ENCODE measurements at regions not wholly inside any gene's neighbourhood (a gene's known extent, or its start where the extent isn't known, plus 50 kb on each side); places are given as distances from the start of the nearest gene placed in this dataset.

DNA sequence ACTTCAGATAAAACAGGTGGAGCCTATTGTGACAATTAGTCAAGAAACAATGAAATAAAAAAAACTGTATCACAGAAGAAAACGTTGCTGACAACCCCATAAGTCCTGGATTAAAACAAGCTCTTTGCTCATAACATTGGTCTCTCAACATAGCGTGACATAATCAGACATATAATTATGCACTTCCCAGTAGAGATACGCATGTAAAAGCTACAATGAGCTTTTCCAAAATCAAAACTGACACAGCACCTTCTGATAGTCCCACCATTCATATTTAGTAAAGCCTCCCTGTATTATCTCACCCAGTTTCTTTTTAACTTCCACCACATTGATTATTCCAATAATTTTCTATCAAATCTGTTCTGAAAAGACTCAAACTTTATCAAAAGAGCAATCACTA, 372.1 kb upstream of the SMIM31 start:
- TF ChIP-seq CTCF (conservative IDR thresholded peaks at IDR 0.05; ENCODE audit: low read length) (no peak), EZH2phosphoT487 (IDR thresholded peaks at IDR 0.05; ENCODE audit: borderline replicate concordance, low read depth, low read length) (no peak)

Measured in OCI-LY7 (cell line).